ENCODE measurements at regions not wholly inside any gene's neighbourhood (a gene's known extent, or its start where the extent isn't known, plus 50 kb on each side); places are given as distances from the start of the nearest gene placed in this dataset.
"Not testable (repeated sequence)": the region's sequence is repeated elsewhere in the genome, so short reads cannot be mapped to it uniquely, and the experiment has no call there.

DNA sequence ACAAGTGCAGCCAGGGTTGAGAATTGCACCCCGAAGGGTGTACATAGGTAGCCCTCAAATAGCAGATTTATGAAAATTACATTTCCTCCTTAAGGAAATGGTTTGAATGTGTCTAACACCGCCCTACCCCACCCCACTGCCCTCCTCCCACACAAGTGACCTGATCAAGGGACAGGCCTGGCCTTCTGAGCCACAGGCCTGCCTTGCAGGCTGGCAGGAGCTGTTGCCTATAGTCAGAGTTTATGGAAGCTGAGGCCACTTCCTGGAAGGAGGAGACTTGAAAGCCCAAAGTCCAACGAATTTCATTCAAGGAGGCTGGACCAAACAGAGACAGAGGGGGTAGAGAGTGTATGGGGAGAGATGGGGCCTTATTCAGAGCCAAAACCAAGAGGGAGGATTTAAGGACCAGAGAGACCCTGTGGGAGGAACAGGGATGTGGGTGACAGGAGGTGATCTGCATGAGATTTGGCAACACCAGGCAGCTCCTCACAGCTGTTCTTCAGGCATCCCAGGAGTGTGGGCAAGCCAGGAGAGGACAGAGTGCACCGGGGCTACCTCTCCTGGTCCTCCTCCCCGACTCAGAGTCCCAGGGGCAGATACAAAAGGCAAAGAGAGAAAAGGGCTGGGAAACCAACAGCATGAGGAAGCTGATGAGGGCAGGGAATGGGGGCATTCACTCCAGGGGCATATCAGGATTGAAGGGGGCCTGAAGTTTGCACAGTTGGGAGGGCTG is 100.4 kb upstream of the HES1 start:
- Mint-ChIP-seq H3K36me3 (ENCODE audit: low read depth) (no peaks in the 10 kb centered on the region), H3K27ac (peak overlapping the region; percentile 7), H3K9me3 (no peaks in the 10 kb centered on the region), H3K4me1 (peaks cover 96% of the 10 kb centered on the region), H3K27me3 (ENCODE audit: low read depth, poor library complexity) (peaks cover 20% of the 10 kb centered on the region), H3K4me3 (no peak overlapping the region)
- TF ChIP-seq, protein P1, sequence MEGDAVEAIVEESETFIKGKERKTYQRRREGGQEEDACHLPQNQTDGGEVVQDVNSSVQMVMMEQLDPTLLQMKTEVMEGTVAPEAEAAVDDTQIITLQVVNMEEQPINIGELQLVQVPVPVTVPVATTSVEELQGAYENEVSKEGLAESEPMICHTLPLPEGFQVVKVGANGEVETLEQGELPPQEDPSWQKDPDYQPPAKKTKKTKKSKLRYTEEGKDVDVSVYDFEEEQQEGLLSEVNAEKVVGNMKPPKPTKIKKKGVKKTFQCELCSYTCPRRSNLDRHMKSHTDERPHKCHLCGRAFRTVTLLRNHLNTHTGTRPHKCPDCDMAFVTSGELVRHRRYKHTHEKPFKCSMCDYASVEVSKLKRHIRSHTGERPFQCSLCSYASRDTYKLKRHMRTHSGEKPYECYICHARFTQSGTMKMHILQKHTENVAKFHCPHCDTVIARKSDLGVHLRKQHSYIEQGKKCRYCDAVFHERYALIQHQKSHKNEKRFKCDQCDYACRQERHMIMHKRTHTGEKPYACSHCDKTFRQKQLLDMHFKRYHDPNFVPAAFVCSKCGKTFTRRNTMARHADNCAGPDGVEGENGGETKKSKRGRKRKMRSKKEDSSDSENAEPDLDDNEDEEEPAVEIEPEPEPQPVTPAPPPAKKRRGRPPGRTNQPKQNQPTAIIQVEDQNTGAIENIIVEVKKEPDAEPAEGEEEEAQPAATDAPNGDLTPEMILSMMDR (IDR thresholded peaks at IDR 0.05): no peak
- no peak for DNase-seq

DNA sequence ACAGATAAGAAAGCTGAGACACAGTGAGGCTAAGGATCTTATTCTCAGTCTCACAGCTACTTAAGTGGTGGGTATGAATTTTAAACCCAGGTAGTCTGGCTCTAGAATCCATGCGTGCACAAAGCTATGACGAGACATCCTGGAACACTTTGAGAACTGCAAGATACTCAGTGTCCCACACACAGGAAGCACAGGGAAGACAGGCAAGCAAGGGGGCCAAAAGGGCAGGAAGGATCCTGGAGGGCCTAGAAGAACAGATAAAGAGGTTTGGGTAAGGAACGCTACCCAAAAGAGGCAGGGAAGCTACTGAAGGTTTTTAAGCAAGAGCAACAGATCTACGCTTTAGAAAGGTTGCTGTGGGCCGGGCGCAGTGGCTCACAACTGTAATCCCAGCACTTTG is 99.1 kb upstream of the HES1 start:
- Mint-ChIP-seq H3K4me1 (peaks cover 97% of the 10 kb centered on the region), H3K9me3 (no peaks in the 10 kb centered on the region)

GRCh38 chr3:194038346-194038745 is 97.6 kb upstream of the HES1 start:
- H3K27ac Mint-ChIP-seq; H3K36me3 Mint-ChIP-seq (ENCODE audit: low read depth); DNase-seq; H3K4me3 Mint-ChIP-seq; H3K9me3 Mint-ChIP-seq: not testable (repeated sequence)
- Mint-ChIP-seq H3K27me3 (ENCODE audit: low read depth, poor library complexity) (peaks cover 12% of the 10 kb centered on the region), H3K4me1 (peaks cover 95% of the 10 kb centered on the region)

More for the DNA sequence above, 99.1 kb upstream of the HES1 start:
- peaks cover 12% of the 10 kb centered on the region for H3K27me3 Mint-ChIP-seq (ENCODE audit: low read depth, poor library complexity)
- no peak for DNase-seq
- no peak overlapping the region for H3K4me3 Mint-ChIP-seq
- TF ChIP-seq, protein P1 (IDR thresholded peaks at IDR 0.05): no peak
- H3K36me3 Mint-ChIP-seq (ENCODE audit: low read depth): no peaks in the 10 kb centered on the region
- no peak overlapping the region for H3K27ac Mint-ChIP-seq

- Mint-ChIP-seq H3K36me3 (ENCODE audit: low read depth) (no peaks in the 10 kb centered on the region), H3K4me3 (peak overlapping the region; percentile 49), H3K4me1 (peaks cover 95% of the 10 kb centered on the region), H3K27me3 (ENCODE audit: low read depth, poor library complexity) (peaks cover 16% of the 10 kb centered on the region), H3K9me3 (no peaks in the 10 kb centered on the region), H3K27ac (peak overlapping the region; percentile 27)
- TF ChIP-seq, protein P1 (IDR thresholded peaks at IDR 0.05): no peak
- DNase-seq: no peak
Measured at GRCh38 chr3:194038960-194039359, 97.0 kb upstream of the HES1 start.

DNA sequence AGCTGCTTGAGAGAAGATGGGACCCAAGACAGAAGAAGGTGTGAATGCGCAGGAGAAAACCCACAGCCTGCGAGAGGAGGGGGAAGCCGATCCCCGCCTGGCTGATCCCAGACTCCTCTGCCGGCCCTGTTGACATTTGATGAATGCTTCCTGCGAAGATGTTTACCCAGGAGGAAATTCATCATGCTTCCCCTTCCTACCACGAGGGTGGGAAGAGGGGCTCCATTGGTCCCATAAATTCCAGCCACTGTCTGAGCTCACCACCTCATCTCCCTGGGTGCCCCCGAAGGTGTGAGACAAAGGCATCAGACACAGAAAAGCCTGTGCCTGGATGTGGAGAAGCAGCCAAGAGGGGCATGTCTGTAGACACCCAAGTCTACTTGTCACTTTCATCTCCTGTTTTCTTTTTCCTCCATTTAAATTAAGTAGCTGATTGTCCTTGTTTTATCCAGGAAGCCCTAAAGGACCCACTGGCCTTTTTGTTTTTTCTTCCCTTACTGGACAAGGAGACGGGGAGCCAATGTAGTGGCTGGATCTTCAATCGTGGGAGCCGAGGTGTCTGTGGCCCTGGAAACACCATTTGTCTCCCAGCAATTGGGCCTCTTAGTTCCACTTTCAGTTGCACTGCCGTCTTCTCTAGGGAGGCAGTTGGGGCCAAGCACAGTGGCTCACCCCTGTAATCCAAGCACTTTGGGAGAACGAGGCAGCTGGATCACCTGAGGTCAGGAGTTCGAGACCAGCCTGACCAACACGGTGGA is 95.3 kb upstream of the HES1 start:
- H3K4me3 Mint-ChIP-seq: peak overlapping the region; percentile 39
- no peaks in the 10 kb centered on the region for H3K9me3 Mint-ChIP-seq
- TF ChIP-seq, protein P1 (IDR thresholded peaks at IDR 0.05): no peak
- peak; percentile 53 for DNase-seq
- no peaks in the 10 kb centered on the region for H3K36me3 Mint-ChIP-seq (ENCODE audit: low read depth)
- H3K27me3 Mint-ChIP-seq (ENCODE audit: low read depth, poor library complexity): peaks cover 19% of the 10 kb centered on the region
- H3K4me1 Mint-ChIP-seq: peaks cover 90% of the 10 kb centered on the region
- H3K27ac Mint-ChIP-seq: peak overlapping the region; percentile 90

GRCh38 chr3:194042927-194043326 is 93.0 kb upstream of the HES1 start:
- peaks cover 77% of the 10 kb centered on the region for H3K4me1 Mint-ChIP-seq
- no peak overlapping the region for H3K4me3 Mint-ChIP-seq
- TF ChIP-seq, protein P1 (IDR thresholded peaks at IDR 0.05): no peak
- H3K36me3 Mint-ChIP-seq (ENCODE audit: low read depth): no peaks in the 10 kb centered on the region
- H3K27me3 Mint-ChIP-seq (ENCODE audit: low read depth, poor library complexity): peaks cover 20% of the 10 kb centered on the region
- no peaks in the 10 kb centered on the region for H3K9me3 Mint-ChIP-seq
- H3K27ac Mint-ChIP-seq: no peak overlapping the region
- DNase-seq: no peak

All from nephron progenitor cell (in vitro differentiated cells).